B cell (primary cell): ENCODE measurements at regions not wholly inside any gene's neighbourhood (a gene's known extent, or its start where the extent isn't known, plus 50 kb on each side); places are given as distances from the start of the nearest gene placed in this dataset.

Source experiments
- ATAC-seq: fragments of 200-7000 bp; cut with Tn5 transposase; one replicate; pipeline ENCODE4 v1.10.0; 2021; ENCODE audit warnings: low read depth, mild to moderate bottlenecking, moderate number of reproducible peaks, moderate library complexity
- CTCF ChIA-PET: fragments of 350-600 bp; sonication (Branson Sonifier 250); formaldehyde crosslinking; loops from one replicate; lab custom pipeline; 2021; ENCODE audit warnings: antibody characterized with exemption, inconsistent platforms; lab: Charles Lee
- POLR2A ChIA-PET: fragments of 350-600 bp; sonication (Branson Sonifier 250); formaldehyde crosslinking; loops from one replicate; lab custom pipeline; 2021; ENCODE audit warnings: antibody characterized with exemption; lab: Charles Lee
- DNase-seq: peaks from one replicate; pipeline ENCODE4 v3.0.0; 2013
- H2AFZ ChIP-seq: 2 replicates; pipeline ENCODE4 v1.6.1; 2012; ENCODE audit warnings: mild to moderate bottlenecking, low read depth, low read length; ENCODE audit not compliant: insufficient read depth, poor library complexity, severe bottlenecking
- H3K27ac ChIP-seq, 2 donors: 1 replicate in 1 of 2; 2 replicates in 1 of 2; pipeline ENCODE4 v1.5.1; 2012 to 2013; ENCODE audit warnings: low read length in 2 of 2, mild to moderate bottlenecking in 2 of 2, moderate library complexity in 1 of 2
- H3K27me3 ChIP-seq, 4 experiments: fragments of 200-600 bp in 1 of 4; sonication (generic) in 1 of 4; replicated peaks in 1 of 4; 1 replicate in 2 of 4; 2 replicates in 2 of 4; pipeline versions ENCODE4 v1.6.1 to v1.7.0; 2013 to 2016; ENCODE audit warnings: low read length in 3 of 4, mild to moderate bottlenecking in 2 of 4, mixed read lengths in 1 of 4, moderate library complexity in 1 of 4; ENCODE audit not compliant: insufficient read depth in 4 of 4, control insufficient read depth in 3 of 4; ENCODE audit errors: control extremely low read depth in 1 of 4
- H3K36me3 ChIP-seq, 2 experiments: replicated peaks in 1 of 2; 1 replicate in 1 of 2; 2 replicates in 1 of 2; pipeline versions ENCODE4 v1.6.1 to v1.7.1; 2013; ENCODE audit warnings: low read length in 1 of 2; ENCODE audit not compliant: insufficient read depth in 2 of 2, control insufficient read depth in 1 of 2; ENCODE audit errors: control extremely low read depth in 1 of 2, extremely low read depth in 1 of 2
- H3K4me1 ChIP-seq, 2 donors: fragments of 200-600 bp in 1 of 2; sonication (generic) in 1 of 2; 1 replicate in 1 of 2; 2 replicates in 1 of 2; pipeline versions ENCODE4 v1.5.1 to v1.6.1; 2013 to 2017; ENCODE audit warnings: low read length in 2 of 2; ENCODE audit not compliant: control insufficient read depth in 2 of 2, insufficient read depth in 2 of 2
- H3K4me2 ChIP-seq: replicated peaks from 2 replicates; pipeline ENCODE3; 2012; ENCODE audit warnings: mild to moderate bottlenecking, low read depth, low read length; ENCODE audit not compliant: poor library complexity, severe bottlenecking
- H3K4me3 ChIP-seq, 5 experiments: fragments of 200-600 bp in 1 of 5; sonication (generic) in 1 of 5; 1 replicate in 3 of 5; 2 replicates in 2 of 5; pipeline versions ENCODE4 v1.5.1 to v1.7.0; 2011 to 2016; ENCODE audit warnings: low read length in 4 of 5, mild to moderate bottlenecking in 4 of 5, low read depth in 2 of 5, control low read depth in 1 of 5, moderate library complexity in 1 of 5; ENCODE audit not compliant: insufficient read depth in 1 of 5; ENCODE audit errors: control extremely low read depth in 1 of 5, extremely low read depth in 1 of 5
- H3K79me2 ChIP-seq: fragments of 200-600 bp; sonication (generic); one replicate; pipeline ENCODE4 v1.6.0; 2016; ENCODE audit warnings: low read length; ENCODE audit not compliant: control insufficient read depth, insufficient read depth
- H3K9ac ChIP-seq: fragments of 200-600 bp; sonication (generic); 2 replicates; pipeline ENCODE4 v1.6.1; 2017; ENCODE audit warnings: mild to moderate bottlenecking, low read length, moderate library complexity
- H3K9me3 ChIP-seq, 3 donors: one replicate each; pipeline versions ENCODE4 v1.6.1 to v1.7.1; 2013; ENCODE audit warnings: low read length in 2 of 3; ENCODE audit not compliant: control insufficient read depth in 2 of 3, insufficient read depth in 1 of 3; ENCODE audit errors: control extremely low read depth in 1 of 3
- H4K20me1 ChIP-seq: 2 replicates; pipeline ENCODE4 v1.6.0; 2012; ENCODE audit warnings: mild to moderate bottlenecking, low read length; ENCODE audit not compliant: insufficient read depth, control insufficient read depth, poor library complexity, severe bottlenecking
- H3K27ac Mint-ChIP-seq: one replicate; pipeline ENCODE4 v1.8.0; 2021; ENCODE audit warnings: mixed read lengths
- H3K27me3 Mint-ChIP-seq: one replicate; pipeline ENCODE4 v1.8.0; 2021; ENCODE audit warnings: mixed read lengths
- H3K4me1 Mint-ChIP-seq: one replicate; pipeline ENCODE4 v1.8.0; 2021; ENCODE audit warnings: mixed read lengths
- H3K4me3 Mint-ChIP-seq: one replicate; pipeline ENCODE4 v1.8.0; 2021; ENCODE audit warnings: mixed read lengths
- H3K9me3 Mint-ChIP-seq: one replicate; pipeline ENCODE4 v1.8.0; 2022; ENCODE audit warnings: mixed read lengths; ENCODE audit not compliant: insufficient read depth
- EZH2 ChIP-seq: IDR thresholded peaks from 2 replicates; pipeline ENCODE4 v1.6.1; 2012; ENCODE audit warnings: borderline replicate concordance, low read depth, mild to moderate bottlenecking, moderate library complexity, low read length; ENCODE audit not compliant: insufficient read depth, poor library complexity, severe bottlenecking
- WGBS: methylation state at CpG from one replicate; pipeline ENCODE4 v1.1.5; 2013; ENCODE audit warnings: missing lambda C conversion rate; ENCODE audit not compliant: insufficient coverage; 5-methylcytosine and 5-hydroxymethylcytosine counted together
- intact Hi-C: fragments of 100-400 bp; cut with micrococcal nuclease; formaldehyde crosslinking; loops from one replicate; pipeline ENCODE4 v1.10.0; 2022
- TF ChIP-seq, protein P1 (sequence below): fragments of 200-600 bp; IDR thresholded peaks from one replicate; pipeline ENCODE4 v1.8.0; 2022; ENCODE audit warnings: antibody characterized with exemption, mild to moderate bottlenecking

DNA sequence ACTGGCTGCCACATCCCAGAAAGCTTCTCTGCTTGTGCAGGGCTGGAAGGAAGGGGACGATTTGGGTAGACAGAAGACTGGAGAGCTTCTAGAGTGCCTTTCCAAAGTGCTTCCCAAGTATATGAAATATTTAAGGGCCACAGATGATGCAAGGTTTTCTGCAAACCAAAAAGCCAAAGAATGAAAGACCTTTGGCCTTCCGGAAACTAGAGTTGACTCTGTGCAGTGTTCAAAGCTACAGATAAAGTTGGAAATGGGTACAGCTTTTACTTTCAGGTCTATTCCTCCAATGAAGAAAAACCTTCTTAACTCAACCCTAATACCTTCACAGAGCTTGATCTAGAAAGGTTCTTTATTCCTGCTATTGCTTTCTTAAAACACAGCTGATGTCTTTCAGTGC, 253.0 kb upstream of the KLHL29 start:
- no peaks in the 10 kb centered on the region for H3K4me1 ChIP-seq
- no peaks in the 10 kb centered on the region for H3K36me3 ChIP-seq
- Mint-ChIP-seq H3K27ac (no peak overlapping the region), H3K27me3 (peaks cover 14% of the 10 kb centered on the region), H3K9me3 (no peaks in the 10 kb centered on the region), H3K4me1 (no peaks in the 10 kb centered on the region), H3K4me3 (no peak overlapping the region)
- H3K27ac ChIP-seq: no peak overlapping the region
- H3K4me2 ChIP-seq: no peak overlapping the region
- H3K27me3 ChIP-seq: peaks cover 0 to 3% (median 0%) of the 10 kb centered on the region in 4 experiments
- intact Hi-C loops: no loop called here
- DNase-seq: no peak
- POLR2A ChIA-PET: no interaction called here
- no peaks in the 10 kb centered on the region for H3K79me2 ChIP-seq
- CTCF ChIA-PET: no interaction called here
- H3K9me3 ChIP-seq: peaks cover 0 to 10% (median 0%) of the 10 kb centered on the region in 3 donors
- no peak for ATAC-seq
- no peaks in the 10 kb centered on the region for H4K20me1 ChIP-seq
- no peak overlapping the region for H2AFZ ChIP-seq
- 63% methylated on average over 1 of the region's 2 CpGs for WGBS
- H3K4me3 ChIP-seq: no peak overlapping the region
- TF ChIP-seq, protein P1, sequence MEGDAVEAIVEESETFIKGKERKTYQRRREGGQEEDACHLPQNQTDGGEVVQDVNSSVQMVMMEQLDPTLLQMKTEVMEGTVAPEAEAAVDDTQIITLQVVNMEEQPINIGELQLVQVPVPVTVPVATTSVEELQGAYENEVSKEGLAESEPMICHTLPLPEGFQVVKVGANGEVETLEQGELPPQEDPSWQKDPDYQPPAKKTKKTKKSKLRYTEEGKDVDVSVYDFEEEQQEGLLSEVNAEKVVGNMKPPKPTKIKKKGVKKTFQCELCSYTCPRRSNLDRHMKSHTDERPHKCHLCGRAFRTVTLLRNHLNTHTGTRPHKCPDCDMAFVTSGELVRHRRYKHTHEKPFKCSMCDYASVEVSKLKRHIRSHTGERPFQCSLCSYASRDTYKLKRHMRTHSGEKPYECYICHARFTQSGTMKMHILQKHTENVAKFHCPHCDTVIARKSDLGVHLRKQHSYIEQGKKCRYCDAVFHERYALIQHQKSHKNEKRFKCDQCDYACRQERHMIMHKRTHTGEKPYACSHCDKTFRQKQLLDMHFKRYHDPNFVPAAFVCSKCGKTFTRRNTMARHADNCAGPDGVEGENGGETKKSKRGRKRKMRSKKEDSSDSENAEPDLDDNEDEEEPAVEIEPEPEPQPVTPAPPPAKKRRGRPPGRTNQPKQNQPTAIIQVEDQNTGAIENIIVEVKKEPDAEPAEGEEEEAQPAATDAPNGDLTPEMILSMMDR: no peak
- no peak for TF ChIP-seq EZH2
- no peak overlapping the region for H3K9ac ChIP-seq

DNA sequence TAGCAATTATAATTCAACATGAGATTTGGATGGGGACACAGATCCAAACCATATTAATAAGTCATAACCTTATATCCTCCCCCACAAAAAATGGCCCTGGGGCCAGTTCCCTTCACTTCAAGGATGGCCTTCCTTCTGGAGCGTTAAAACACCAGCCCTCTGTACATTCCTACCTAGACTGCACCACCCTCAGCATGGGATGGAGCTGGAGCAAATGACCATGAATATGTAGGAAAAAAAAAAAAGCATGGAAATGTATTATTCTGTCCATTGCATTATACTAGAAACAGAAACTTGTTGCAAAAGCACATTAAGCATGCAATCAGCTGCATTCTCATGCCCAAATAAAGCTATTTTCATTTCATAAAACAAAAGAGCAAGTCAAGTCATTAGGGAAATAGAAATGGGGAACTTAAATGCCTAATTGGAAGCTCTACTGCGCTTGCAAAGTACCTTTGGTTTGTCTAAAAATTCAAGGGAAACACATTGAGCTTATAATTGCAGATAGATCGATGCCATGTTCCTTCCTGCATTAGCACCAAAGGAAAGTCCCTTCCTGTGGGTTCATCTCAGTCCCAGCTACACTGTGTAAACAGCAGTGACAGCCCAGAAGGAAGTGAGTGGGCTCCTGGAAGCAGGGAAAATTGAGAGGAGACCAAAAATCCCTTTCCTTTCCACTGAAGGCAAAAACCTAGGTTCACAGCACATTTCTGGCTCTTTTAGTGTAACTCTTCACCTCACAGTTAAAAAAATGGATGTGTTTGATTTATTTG, 252.0 kb upstream of the KLHL29 start:
- Histone ChIP-seq H2AFZ (no peak overlapping the region), H3K27ac (no peak overlapping the region), H3K27me3 (peaks cover 0 to 3% (median 0%) of the 10 kb centered on the region in 4 experiments), H3K9me3 (peaks cover 0 to 9% (median 0%) of the 10 kb centered on the region in 3 donors), H3K4me3 (no peak overlapping the region), H3K4me1 (no peaks in the 10 kb centered on the region), H3K4me2 (no peak overlapping the region), H3K36me3 (no peaks in the 10 kb centered on the region), H3K9ac (no peak overlapping the region), H4K20me1 (no peaks in the 10 kb centered on the region), H3K79me2 (no peaks in the 10 kb centered on the region)
- intact Hi-C loops: no loop called here
- 0% methylated on average over 2 of the region's 3 CpGs for WGBS
- DNase-seq (no peak), ATAC-seq (no peak)
- Mint-ChIP-seq H3K9me3 (no peaks in the 10 kb centered on the region), H3K27ac (no peak overlapping the region), H3K4me3 (no peak overlapping the region), H3K27me3 (peaks cover 14% of the 10 kb centered on the region), H3K4me1 (no peaks in the 10 kb centered on the region)
- ChIA-PET POLR2A (no interaction called here), CTCF (interaction anchor here (0.5 kb wide), 1 partner anchor 139 kb away, joined by 5 read pairs; no protein-coding TSS in a partner anchor)
- TF ChIP-seq EZH2: no peak
- TF ChIP-seq, protein P1: no peak
